Suprapubic skin (tissue), 4 donors: ENCODE measurements at regions not wholly inside any gene's neighbourhood (a gene's known extent, or its start where the extent isn't known, plus 50 kb on each side); places are given as distances from the start of the nearest gene placed in this dataset.
A peak's percentile ranks its signal among the peaks of the same experiment; 100 is the strongest.

Experiments
- DNase-seq, 2 donors: peaks; one replicate each; pipeline ENCODE4 v3.0.0-alpha.2; 2019; ENCODE audit warnings: low spot score in 2 of 2
- H3K27ac ChIP-seq: fragments of 200-600 bp; sonication (generic); one replicate; pipeline ENCODE4 v1.5.1; 2019
- H3K27me3 ChIP-seq: fragments of 200-600 bp; sonication (generic); one replicate; pipeline ENCODE4 v1.5.1; 2019
- H3K36me3 ChIP-seq: fragments of 200-600 bp; sonication (generic); one replicate; pipeline ENCODE4 v1.5.1; 2019
- H3K4me1 ChIP-seq: fragments of 200-600 bp; sonication (generic); one replicate; pipeline ENCODE4 v1.5.1; 2019
- H3K4me3 ChIP-seq: fragments of 200-600 bp; sonication (generic); one replicate; pipeline ENCODE4 v1.5.1; 2019; ENCODE audit warnings: mild to moderate bottlenecking
- H3K9me3 ChIP-seq: fragments of 200-600 bp; sonication (generic); one replicate; pipeline ENCODE4 v1.5.1; 2019
- EP300 ChIP-seq: sonication (generic); formaldehyde crosslinking; IDR thresholded peaks from one replicate; pipeline ENCODE4 v1.6.1; 2017; ENCODE audit warnings: antibody characterized with exemption
- POLR2A ChIP-seq, 2 donors: fragments of 450-650 bp; IDR thresholded peaks; one replicate each; pipeline ENCODE4 v1.6.1; 2017; ENCODE audit warnings: antibody characterized with exemption in 2 of 2, mild to moderate bottlenecking in 2 of 2, moderate library complexity in 2 of 2
- POLR2AphosphoS5 ChIP-seq, 3 donors: sonication (generic); formaldehyde crosslinking; IDR thresholded peaks; one replicate each; pipeline ENCODE4 v1.6.1; 2017; ENCODE audit warnings: antibody characterized with exemption in 3 of 3
- WGBS: methylation state at CpG from one replicate; pipeline ENCODE4 v1.1.5; 2018; 5-methylcytosine and 5-hydroxymethylcytosine counted together
- TF ChIP-seq, protein P1 (sequence below), 2 donors: fragments of 200-600 bp in 1 of 2; fragments of 450-650 bp in 1 of 2; sonication (generic) in 1 of 2; IDR thresholded peaks; one replicate each; pipeline ENCODE4 v1.5.1; 2016 to 2019; ENCODE audit warnings: antibody characterized with exemption in 2 of 2, mild to moderate bottlenecking in 1 of 2, moderate library complexity in 1 of 2

GRCh38 chr6:169158691-169159090 lies 95.0 kb downstream of the THBS2 start:
- Histone ChIP-seq H3K27me3 (no peaks in the 10 kb centered on the region), H3K4me1 (peaks cover 31% of the 10 kb centered on the region), H3K36me3 (no peaks in the 10 kb centered on the region), H3K9me3 (no peaks in the 10 kb centered on the region), H3K4me3 (no peak overlapping the region), H3K27ac (peak overlapping the region; percentile 54)
- TF ChIP-seq EP300 (no peak), POLR2A (IDR thresholded peaks at IDR 0.05) (no peak), POLR2AphosphoS5 (IDR thresholded peaks at IDR 0.05) (no peak)
- TF ChIP-seq, protein P1, sequence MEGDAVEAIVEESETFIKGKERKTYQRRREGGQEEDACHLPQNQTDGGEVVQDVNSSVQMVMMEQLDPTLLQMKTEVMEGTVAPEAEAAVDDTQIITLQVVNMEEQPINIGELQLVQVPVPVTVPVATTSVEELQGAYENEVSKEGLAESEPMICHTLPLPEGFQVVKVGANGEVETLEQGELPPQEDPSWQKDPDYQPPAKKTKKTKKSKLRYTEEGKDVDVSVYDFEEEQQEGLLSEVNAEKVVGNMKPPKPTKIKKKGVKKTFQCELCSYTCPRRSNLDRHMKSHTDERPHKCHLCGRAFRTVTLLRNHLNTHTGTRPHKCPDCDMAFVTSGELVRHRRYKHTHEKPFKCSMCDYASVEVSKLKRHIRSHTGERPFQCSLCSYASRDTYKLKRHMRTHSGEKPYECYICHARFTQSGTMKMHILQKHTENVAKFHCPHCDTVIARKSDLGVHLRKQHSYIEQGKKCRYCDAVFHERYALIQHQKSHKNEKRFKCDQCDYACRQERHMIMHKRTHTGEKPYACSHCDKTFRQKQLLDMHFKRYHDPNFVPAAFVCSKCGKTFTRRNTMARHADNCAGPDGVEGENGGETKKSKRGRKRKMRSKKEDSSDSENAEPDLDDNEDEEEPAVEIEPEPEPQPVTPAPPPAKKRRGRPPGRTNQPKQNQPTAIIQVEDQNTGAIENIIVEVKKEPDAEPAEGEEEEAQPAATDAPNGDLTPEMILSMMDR (IDR thresholded peaks at IDR 0.05): no peak
- WGBS: 63% methylated on average over 10 of the region's 10 CpGs
- DNase-seq: no peak

- H3K9me3 ChIP-seq: no peaks in the 10 kb centered on the region
- H3K4me3 ChIP-seq: no peak overlapping the region
- TF ChIP-seq POLR2AphosphoS5 (IDR thresholded peaks at IDR 0.05) (no peak), EP300 (no peak), POLR2A (IDR thresholded peaks at IDR 0.05) (no peak)
- TF ChIP-seq, protein P1 (IDR thresholded peaks at IDR 0.05): no peak
- no peak for DNase-seq
- no peaks in the 10 kb centered on the region for H3K27me3 ChIP-seq
- peaks cover 26% of the 10 kb centered on the region for H3K4me1 ChIP-seq
- no peaks in the 10 kb centered on the region for H3K36me3 ChIP-seq
- H3K27ac ChIP-seq: peak overlapping the region; percentile 54
- WGBS: 10% methylated on average over 10 of the region's 10 CpGs
Observed at GRCh38 chr6:169158174-169158573, 95.5 kb downstream of the THBS2 start.

GRCh38 chr6:169157197-169158148 lies 96.2 kb downstream of the THBS2 start:
- Histone ChIP-seq H3K27me3 (no peaks in the 10 kb centered on the region), H3K4me3 (no peak overlapping the region), H3K9me3 (no peaks in the 10 kb centered on the region), H3K36me3 (no peaks in the 10 kb centered on the region), H3K27ac (peak overlapping the region; percentile 54), H3K4me1 (peaks cover 19% of the 10 kb centered on the region)
- TF ChIP-seq, protein P1 (IDR thresholded peaks at IDR 0.05): no peak
- WGBS: 50% methylated on average over 22 of the region's 22 CpGs
- peak in 1 of 2 donors; percentile 35 for DNase-seq

DNA sequence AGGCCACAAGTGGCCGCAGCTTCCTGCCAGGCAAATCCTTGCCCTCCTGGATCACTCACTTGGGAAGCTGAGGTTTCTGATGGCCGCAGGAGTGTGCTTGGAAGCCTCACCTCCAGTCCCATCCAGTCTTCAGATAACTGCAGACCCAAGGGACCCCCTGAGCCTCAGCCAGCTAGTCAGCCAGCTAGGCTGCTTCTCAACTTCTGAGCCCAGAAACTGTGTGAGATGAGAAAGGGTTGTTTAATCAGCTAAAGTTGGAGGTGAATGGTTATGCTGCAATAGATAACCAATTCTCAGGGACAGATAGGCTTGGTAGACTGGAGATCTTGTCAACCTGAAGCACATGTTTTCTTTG lies 96.9 kb downstream of the THBS2 start:
- H3K9me3 ChIP-seq: no peaks in the 10 kb centered on the region
- no peaks in the 10 kb centered on the region for H3K27me3 ChIP-seq
- peaks cover 18% of the 10 kb centered on the region for H3K4me1 ChIP-seq
- H3K4me3 ChIP-seq: no peak overlapping the region
- TF ChIP-seq, protein P1 (IDR thresholded peaks at IDR 0.05): no peak
- no peak for TF ChIP-seq POLR2AphosphoS5 (IDR thresholded peaks at IDR 0.05)
- TF ChIP-seq POLR2A (IDR thresholded peaks at IDR 0.05): no peak
- TF ChIP-seq EP300: no peak
- DNase-seq: no peak
- 100% methylated on average over 1 of the region's 2 CpGs for WGBS
- H3K36me3 ChIP-seq: no peaks in the 10 kb centered on the region
- H3K27ac ChIP-seq: no peak overlapping the region

DNA sequence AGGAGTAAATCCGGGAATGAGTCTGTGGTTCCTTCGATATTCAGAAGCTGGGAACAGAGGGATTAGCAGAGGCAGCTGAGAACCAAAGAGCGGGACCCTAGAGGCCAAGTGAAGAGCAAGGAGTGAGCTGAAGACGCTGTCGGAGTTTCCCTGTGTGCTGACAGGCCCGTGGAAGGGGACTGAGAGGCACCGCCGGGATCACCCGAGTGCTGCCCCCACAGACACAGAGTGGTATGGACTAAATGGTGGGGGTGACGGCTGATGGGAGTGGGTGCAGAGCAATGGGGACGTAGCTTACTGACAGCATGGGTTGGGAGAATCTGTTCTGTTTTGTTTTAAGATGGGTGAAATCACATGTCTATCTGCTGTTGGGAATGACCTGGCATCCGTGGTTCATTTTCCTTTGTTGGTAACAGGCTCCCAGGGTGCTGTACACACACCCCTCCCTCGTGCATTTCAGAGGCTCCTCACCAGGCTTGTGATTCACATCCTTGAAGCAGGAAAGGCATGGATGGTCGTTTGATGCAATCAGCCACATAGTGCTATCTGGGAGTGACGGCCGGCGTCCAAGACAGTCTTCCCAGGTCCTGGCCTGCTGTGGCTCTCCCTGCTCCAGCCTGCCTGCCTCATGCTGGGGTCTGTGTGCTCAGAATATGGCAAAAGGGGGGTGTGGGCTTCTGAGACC lies 97.4 kb downstream of the THBS2 start:
- peak; percentile 42 to 72 for DNase-seq
- Histone ChIP-seq H3K27ac (no peak overlapping the region), H3K4me1 (peaks cover 18% of the 10 kb centered on the region), H3K27me3 (no peaks in the 10 kb centered on the region), H3K9me3 (no peaks in the 10 kb centered on the region), H3K36me3 (no peaks in the 10 kb centered on the region), H3K4me3 (no peak overlapping the region)
- no peak for TF ChIP-seq POLR2A (IDR thresholded peaks at IDR 0.05)
- TF ChIP-seq, protein P1 (IDR thresholded peaks at IDR 0.05): no peak
- no peak for TF ChIP-seq POLR2AphosphoS5 (IDR thresholded peaks at IDR 0.05)
- TF ChIP-seq EP300: no peak
- 85% methylated on average over 17 of the region's 17 CpGs for WGBS
